ENCODE measurements at regions not wholly inside any gene's neighbourhood (a gene's known extent, or its start where the extent isn't known, plus 50 kb on each side); places are given as distances from the start of the nearest gene placed in this dataset.

DNA sequence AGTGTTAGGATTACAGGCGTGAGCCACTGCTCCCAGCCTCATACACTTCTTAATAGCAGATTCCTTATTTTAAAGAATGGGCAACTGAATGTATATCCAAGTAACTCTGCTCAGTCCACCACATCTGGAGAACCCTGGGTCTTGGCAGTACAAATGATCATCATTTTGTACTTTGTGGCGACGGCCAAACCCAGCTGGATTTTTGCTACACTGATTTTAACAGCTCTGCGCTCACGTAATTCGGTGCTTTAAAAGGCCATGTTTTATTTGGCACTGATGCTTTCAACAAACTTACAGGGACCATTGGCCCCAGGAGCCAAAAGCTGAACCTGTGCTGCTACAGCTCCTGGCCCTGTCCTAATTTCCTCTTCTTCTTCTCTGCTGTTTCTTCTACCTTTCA lies 60.8 kb upstream of the PDE3B start:
- Mint-ChIP-seq H3K4me3 (ENCODE audit: unreplicated experiment) (no peak overlapping the region), H3K9me3 (ENCODE audit: unreplicated experiment) (peaks cover 3% of the 10 kb centered on the region), H3K27me3 (ENCODE audit: unreplicated experiment) (peaks cover 3% of the 10 kb centered on the region), H3K27ac (ENCODE audit: unreplicated experiment) (no peak overlapping the region), H3K4me1 (ENCODE audit: low read depth, unreplicated experiment) (peaks cover 25% of the 10 kb centered on the region), H3K36me3 (ENCODE audit: unreplicated experiment) (no peaks in the 10 kb centered on the region)
- no peak for DNase-seq
- TF ChIP-seq, protein P1, sequence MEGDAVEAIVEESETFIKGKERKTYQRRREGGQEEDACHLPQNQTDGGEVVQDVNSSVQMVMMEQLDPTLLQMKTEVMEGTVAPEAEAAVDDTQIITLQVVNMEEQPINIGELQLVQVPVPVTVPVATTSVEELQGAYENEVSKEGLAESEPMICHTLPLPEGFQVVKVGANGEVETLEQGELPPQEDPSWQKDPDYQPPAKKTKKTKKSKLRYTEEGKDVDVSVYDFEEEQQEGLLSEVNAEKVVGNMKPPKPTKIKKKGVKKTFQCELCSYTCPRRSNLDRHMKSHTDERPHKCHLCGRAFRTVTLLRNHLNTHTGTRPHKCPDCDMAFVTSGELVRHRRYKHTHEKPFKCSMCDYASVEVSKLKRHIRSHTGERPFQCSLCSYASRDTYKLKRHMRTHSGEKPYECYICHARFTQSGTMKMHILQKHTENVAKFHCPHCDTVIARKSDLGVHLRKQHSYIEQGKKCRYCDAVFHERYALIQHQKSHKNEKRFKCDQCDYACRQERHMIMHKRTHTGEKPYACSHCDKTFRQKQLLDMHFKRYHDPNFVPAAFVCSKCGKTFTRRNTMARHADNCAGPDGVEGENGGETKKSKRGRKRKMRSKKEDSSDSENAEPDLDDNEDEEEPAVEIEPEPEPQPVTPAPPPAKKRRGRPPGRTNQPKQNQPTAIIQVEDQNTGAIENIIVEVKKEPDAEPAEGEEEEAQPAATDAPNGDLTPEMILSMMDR (IDR thresholded peaks at IDR 0.05; ENCODE audit: partially characterized antibody, unreplicated experiment), result no peak

DNA sequence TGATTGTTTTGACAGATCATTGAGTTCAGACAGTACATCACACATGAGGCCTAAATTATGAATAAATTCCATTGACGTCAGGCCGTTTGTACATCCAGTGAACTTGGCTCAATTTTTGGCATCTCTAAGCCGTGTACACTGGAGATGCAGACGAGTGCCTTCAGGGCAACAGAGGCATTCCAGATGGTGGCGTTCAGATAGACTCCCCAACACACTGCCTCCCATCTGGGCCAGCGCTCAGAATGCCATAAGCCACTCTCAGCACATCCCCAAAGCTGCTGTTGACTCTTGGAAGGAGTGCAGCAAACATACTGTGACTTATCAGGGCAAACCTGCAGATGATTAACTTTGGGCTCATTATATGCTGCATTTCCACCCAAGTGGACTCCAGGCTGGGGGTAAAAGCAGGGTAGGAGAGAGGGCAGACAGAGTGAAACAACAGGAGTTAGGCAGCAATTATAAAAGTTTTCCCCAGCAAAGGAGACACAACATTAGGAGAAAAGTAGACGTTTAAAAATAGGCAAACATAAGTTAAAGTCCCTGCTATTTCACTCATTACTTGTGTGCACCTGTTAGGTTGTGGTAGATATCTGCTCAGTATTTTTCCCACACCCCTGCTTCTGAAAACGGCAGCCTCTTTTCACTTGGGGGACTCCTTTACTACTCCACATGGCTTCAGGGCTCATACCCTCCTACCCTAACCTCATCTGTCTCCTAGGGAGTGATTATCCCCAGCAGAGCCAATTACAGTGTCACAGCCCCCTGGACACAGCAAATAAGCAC lies 60.2 kb upstream of the PDE3B start:
- peak; percentile 27 for DNase-seq
- Mint-ChIP-seq H3K36me3 (ENCODE audit: unreplicated experiment) (no peaks in the 10 kb centered on the region), H3K4me3 (ENCODE audit: unreplicated experiment) (no peak overlapping the region), H3K4me1 (ENCODE audit: low read depth, unreplicated experiment) (peaks cover 22% of the 10 kb centered on the region), H3K27ac (ENCODE audit: unreplicated experiment) (no peak overlapping the region), H3K27me3 (ENCODE audit: unreplicated experiment) (peaks cover 3% of the 10 kb centered on the region), H3K9me3 (ENCODE audit: unreplicated experiment) (peaks cover 3% of the 10 kb centered on the region)
- TF ChIP-seq, protein P1 (IDR thresholded peaks at IDR 0.05; ENCODE audit: partially characterized antibody, unreplicated experiment), result no peak

DNA sequence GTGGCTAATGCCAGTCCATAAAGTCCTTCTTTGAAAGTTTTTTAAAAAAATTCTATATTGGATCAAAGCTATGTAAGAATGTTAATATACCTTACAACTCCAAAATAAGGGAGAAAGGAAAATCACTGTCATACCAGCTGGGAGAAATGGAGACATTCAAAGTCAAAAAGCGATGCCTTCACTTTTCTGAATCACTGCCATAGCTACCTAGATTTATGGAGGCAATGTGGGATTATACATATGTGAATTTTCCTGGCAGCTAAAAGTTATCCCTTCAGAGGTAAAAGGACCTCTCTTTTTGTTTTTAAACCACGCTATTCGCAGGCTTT lies 59.6 kb upstream of the PDE3B start:
- peaks cover 20% of the 10 kb centered on the region for H3K4me1 Mint-ChIP-seq (ENCODE audit: low read depth, unreplicated experiment)
- DNase-seq, result no peak
- H3K4me3 Mint-ChIP-seq (ENCODE audit: unreplicated experiment), result no peak overlapping the region
- H3K9me3 Mint-ChIP-seq (ENCODE audit: unreplicated experiment), result peaks cover 3% of the 10 kb centered on the region
- no peak overlapping the region for H3K27ac Mint-ChIP-seq (ENCODE audit: unreplicated experiment)
- TF ChIP-seq, protein P1 (IDR thresholded peaks at IDR 0.05; ENCODE audit: partially characterized antibody, unreplicated experiment), result no peak
- peaks cover 5% of the 10 kb centered on the region for H3K27me3 Mint-ChIP-seq (ENCODE audit: unreplicated experiment)
- no peaks in the 10 kb centered on the region for H3K36me3 Mint-ChIP-seq (ENCODE audit: unreplicated experiment)

DNA sequence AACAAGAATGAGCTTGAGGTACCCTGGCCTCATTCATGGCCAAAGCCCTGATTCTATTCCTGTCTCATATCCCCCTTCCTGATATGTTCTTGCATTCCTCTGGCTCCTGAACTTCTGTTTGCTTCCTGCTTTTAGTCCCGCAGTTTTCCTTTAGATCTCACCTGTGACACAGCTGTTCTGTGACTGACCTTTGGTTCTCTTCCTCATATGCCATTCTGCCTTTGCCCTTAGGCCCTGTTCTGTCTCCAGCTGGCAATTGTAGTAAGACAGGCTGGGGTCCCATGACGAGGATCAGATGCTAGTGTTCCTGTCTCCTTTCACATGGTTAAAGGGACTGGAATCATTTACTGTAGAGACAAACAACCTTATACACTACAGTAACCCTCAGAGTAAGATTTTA lies 59.0 kb upstream of the PDE3B start:
- Mint-ChIP-seq H3K27me3 (ENCODE audit: unreplicated experiment) (peaks cover 5% of the 10 kb centered on the region), H3K4me3 (ENCODE audit: unreplicated experiment) (peak overlapping the region; percentile 9), H3K27ac (ENCODE audit: unreplicated experiment) (peak overlapping the region; percentile 2), H3K4me1 (ENCODE audit: low read depth, unreplicated experiment) (peaks cover 20% of the 10 kb centered on the region), H3K36me3 (ENCODE audit: unreplicated experiment) (no peaks in the 10 kb centered on the region), H3K9me3 (ENCODE audit: unreplicated experiment) (peaks cover 3% of the 10 kb centered on the region)
- no peak for DNase-seq
- TF ChIP-seq, protein P1 (IDR thresholded peaks at IDR 0.05; ENCODE audit: partially characterized antibody, unreplicated experiment), result no peak

DNA sequence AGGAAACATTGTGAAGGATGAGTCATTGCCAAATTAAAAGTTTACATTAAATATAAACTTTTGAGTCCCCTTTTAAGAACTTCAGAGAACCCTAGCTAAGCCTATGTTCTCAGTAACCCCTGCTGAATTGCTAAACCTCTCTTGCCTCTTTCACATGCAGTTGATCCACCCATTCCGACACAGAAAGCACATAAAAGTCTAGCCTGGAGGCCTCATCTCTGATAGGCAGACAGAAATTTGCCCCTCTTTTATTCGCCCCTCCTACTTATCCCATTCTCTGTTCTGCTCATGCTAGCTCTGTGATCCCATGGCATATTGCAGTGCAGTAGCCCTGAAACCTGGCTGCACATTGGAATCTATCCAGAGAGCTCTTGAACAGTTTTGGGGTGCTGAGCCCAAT lies 58.2 kb upstream of the PDE3B start:
- peaks cover 4% of the 10 kb centered on the region for H3K9me3 Mint-ChIP-seq (ENCODE audit: unreplicated experiment)
- no peak overlapping the region for H3K27ac Mint-ChIP-seq (ENCODE audit: unreplicated experiment)
- TF ChIP-seq, protein P1 (IDR thresholded peaks at IDR 0.05; ENCODE audit: partially characterized antibody, unreplicated experiment), result no peak
- H3K4me1 Mint-ChIP-seq (ENCODE audit: low read depth, unreplicated experiment), result peaks cover 20% of the 10 kb centered on the region
- peak overlapping the region; percentile 28 for H3K4me3 Mint-ChIP-seq (ENCODE audit: unreplicated experiment)
- H3K27me3 Mint-ChIP-seq (ENCODE audit: unreplicated experiment), result peaks cover 5% of the 10 kb centered on the region
- H3K36me3 Mint-ChIP-seq (ENCODE audit: unreplicated experiment), result peaks cover 4% of the 10 kb centered on the region
- DNase-seq, result no peak

All from glutamatergic neuron (in vitro differentiated cells).